Smooth muscle cell (in vitro differentiated cells): ENCODE measurements at regions not wholly inside any gene's neighbourhood (a gene's known extent, or its start where the extent isn't known, plus 50 kb on each side); places are given as distances from the start of the nearest gene placed in this dataset. TPM values are rescaled to one million over a fixed set of nuclear protein-coding genes. Genes with fewer than 3 reads are reported as not detected.

Experiments used
- DNase-seq: peaks from one replicate; lab custom pipeline; 2025; ENCODE audit not compliant: unreplicated experiment; lab: John Stamatoyannopoulos, UW
- H2AFZ ChIP-seq: fragments of 200-600 bp; sonication (generic); 2 replicates; pipeline ENCODE4 v1.6.0; 2016; ENCODE audit warnings: antibody characterized with exemption, low read depth, mild to moderate bottlenecking
- H3F3A ChIP-seq: fragments of 200-600 bp; sonication (generic); 2 replicates; pipeline ENCODE4 v1.6.0; 2017; ENCODE audit warnings: antibody characterized with exemption, low read depth
- H3K27ac ChIP-seq: fragments of 200-600 bp; sonication (generic); 2 replicates; pipeline ENCODE4 v1.5.1; 2016; ENCODE audit warnings: low read depth, mild to moderate bottlenecking
- H3K27me3 ChIP-seq: fragments of 200-600 bp; sonication (generic); 2 replicates; pipeline ENCODE4 v1.6.1; 2016; ENCODE audit warnings: low read depth, mild to moderate bottlenecking
- H3K36me3 ChIP-seq: fragments of 200-600 bp; sonication (generic); 2 replicates; pipeline ENCODE4 v1.5.1; 2016; ENCODE audit warnings: low read depth
- H3K4me1 ChIP-seq: fragments of 200-600 bp; sonication (generic); 2 replicates; pipeline ENCODE4 v1.5.1; 2016; ENCODE audit warnings: low read depth
- H3K4me2 ChIP-seq: fragments of 200-600 bp; sonication (generic); 2 replicates; pipeline ENCODE4 v1.6.0; 2016; ENCODE audit warnings: mild to moderate bottlenecking
- H3K4me3 ChIP-seq: fragments of 200-600 bp; sonication (generic); 2 replicates; pipeline ENCODE4 v1.5.1; 2016; ENCODE audit warnings: mild to moderate bottlenecking
- H3K79me2 ChIP-seq: fragments of 200-600 bp; sonication (generic); 2 replicates; pipeline ENCODE4 v1.6.0; 2016; ENCODE audit warnings: low read depth, mild to moderate bottlenecking
- H3K9ac ChIP-seq: fragments of 200-600 bp; sonication (generic); 2 replicates; pipeline ENCODE4 v1.6.0; 2016; ENCODE audit warnings: low read depth
- H3K9me3 ChIP-seq: fragments of 200-600 bp; sonication (generic); replicated peaks from 2 replicates; pipeline ENCODE4 v1.5.1; 2016; ENCODE audit warnings: low read depth
- H4K20me1 ChIP-seq: fragments of 200-600 bp; sonication (generic); 2 replicates; pipeline ENCODE4 v1.6.0; 2016; ENCODE audit warnings: low read depth
- WGBS: methylation state at CpG from one replicate; pipeline ENCODE4 v1.1.7; 2016; ENCODE audit warnings: low lambda C conversion rate; 5-methylcytosine and 5-hydroxymethylcytosine counted together
- microRNA-seq: library from miRNA; unstranded; fragments of <30 nt; microRNA quantifications from one replicate; pipeline ENCODE4, GENCODE V29; 2016; ENCODE audit warnings: borderline number of aligned reads
- small RNA-seq: library from RNA; depleted of rRNA; stranded (forward); fragments of <200 nt; gene quantifications from one replicate; pipeline ENCODE3, GENCODE V24; 2014
- TF ChIP-seq, protein P1 (sequence below): fragments of 200-600 bp; sonication (generic); IDR thresholded peaks from 2 replicates; pipeline ENCODE4 v1.5.1; 2017; ENCODE audit warnings: borderline replicate concordance, mild to moderate bottlenecking, antibody characterized with exemption; ENCODE audit not compliant: insufficient read depth, poor library complexity, severe bottlenecking

DNA sequence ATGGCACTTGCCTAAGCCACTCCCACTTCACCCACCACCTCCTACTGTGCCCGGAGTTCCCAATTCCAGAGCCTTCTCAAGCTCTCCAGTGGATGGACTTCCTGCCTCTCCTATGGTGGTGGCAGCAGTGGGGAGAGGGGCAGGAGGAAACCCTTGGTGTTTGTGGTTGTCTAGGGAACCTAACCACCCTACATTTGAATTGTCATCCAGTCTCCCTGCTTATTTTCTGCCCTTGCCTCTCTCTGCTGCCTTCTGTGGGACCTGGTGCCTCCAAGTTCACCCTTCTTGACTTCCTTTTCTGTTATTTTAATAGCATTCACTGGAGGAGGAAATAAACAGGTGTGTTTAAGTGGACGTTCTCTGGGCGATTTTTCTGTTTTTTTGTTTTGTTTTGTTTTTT lies 50.0 kb upstream of the HPCAL1 start:
- TF ChIP-seq, protein P1, sequence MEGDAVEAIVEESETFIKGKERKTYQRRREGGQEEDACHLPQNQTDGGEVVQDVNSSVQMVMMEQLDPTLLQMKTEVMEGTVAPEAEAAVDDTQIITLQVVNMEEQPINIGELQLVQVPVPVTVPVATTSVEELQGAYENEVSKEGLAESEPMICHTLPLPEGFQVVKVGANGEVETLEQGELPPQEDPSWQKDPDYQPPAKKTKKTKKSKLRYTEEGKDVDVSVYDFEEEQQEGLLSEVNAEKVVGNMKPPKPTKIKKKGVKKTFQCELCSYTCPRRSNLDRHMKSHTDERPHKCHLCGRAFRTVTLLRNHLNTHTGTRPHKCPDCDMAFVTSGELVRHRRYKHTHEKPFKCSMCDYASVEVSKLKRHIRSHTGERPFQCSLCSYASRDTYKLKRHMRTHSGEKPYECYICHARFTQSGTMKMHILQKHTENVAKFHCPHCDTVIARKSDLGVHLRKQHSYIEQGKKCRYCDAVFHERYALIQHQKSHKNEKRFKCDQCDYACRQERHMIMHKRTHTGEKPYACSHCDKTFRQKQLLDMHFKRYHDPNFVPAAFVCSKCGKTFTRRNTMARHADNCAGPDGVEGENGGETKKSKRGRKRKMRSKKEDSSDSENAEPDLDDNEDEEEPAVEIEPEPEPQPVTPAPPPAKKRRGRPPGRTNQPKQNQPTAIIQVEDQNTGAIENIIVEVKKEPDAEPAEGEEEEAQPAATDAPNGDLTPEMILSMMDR: no peak
- no peak overlapping the region for H3K9ac ChIP-seq
- H3F3A ChIP-seq: no peaks in the 10 kb centered on the region
- H3K4me1 ChIP-seq: no peaks in the 10 kb centered on the region
- WGBS: 90% methylated on average over 3 of the region's 3 CpGs
- no peak for DNase-seq
- peaks cover 5% of the 10 kb centered on the region for H3K9me3 ChIP-seq
- H3K27me3 ChIP-seq: no peaks in the 10 kb centered on the region
- no peak overlapping the region for H3K27ac ChIP-seq
- H3K79me2 ChIP-seq: no peaks in the 10 kb centered on the region
- H3K4me2 ChIP-seq: no peak overlapping the region
- no peak overlapping the region for H3K4me3 ChIP-seq
- H4K20me1 ChIP-seq: no peaks in the 10 kb centered on the region
- H2AFZ ChIP-seq: no peak overlapping the region
- no peaks in the 10 kb centered on the region for H3K36me3 ChIP-seq

Small RNAs in the stretch of these regions (microRNA-seq; reads per million reads assigned to microRNA genes)
- gene MIR4261: not detected

Small RNAs in the stretch of these regions (small RNA-seq; reads per million reads assigned to genes)
- not detected for gene MIR4261
